ENCODE measurements at regions not wholly inside any gene's neighbourhood (a gene's known extent, or its start where the extent isn't known, plus 50 kb on each side); places are given as distances from the start of the nearest gene placed in this dataset.

DNA sequence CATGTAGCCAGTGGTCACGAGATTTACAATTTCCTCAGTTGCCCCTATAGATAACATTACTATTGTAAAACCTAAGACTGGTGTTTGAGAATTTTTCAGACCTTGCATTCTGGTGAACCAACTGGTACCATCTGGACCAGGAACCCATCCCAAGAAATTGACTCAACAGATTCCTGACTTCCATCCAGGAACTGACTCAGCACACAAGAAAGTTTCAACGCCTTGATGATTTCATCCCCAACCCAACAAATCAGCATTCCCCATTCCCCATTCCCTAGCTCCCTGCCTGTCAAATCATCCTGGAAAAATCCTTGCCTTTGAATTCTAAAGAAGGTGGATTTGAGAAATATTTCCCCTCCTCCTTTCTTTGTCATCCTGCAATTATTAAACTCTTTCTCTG, 529.8 kb upstream of the PRMT6 start:
- TF ChIP-seq SIN3A (IDR thresholded peaks at IDR 0.05; ENCODE audit: borderline replicate concordance, insufficient read depth, low read depth, low read length) (no peak), TCF7L2 (IDR thresholded peaks at IDR 0.05; ENCODE audit: low read depth, low read length) (no peak), POLR2AphosphoS5 (IDR thresholded peaks at IDR 0.05; ENCODE audit: low read depth, low read length) (no peak)
- TF ChIP-seq, protein P1, sequence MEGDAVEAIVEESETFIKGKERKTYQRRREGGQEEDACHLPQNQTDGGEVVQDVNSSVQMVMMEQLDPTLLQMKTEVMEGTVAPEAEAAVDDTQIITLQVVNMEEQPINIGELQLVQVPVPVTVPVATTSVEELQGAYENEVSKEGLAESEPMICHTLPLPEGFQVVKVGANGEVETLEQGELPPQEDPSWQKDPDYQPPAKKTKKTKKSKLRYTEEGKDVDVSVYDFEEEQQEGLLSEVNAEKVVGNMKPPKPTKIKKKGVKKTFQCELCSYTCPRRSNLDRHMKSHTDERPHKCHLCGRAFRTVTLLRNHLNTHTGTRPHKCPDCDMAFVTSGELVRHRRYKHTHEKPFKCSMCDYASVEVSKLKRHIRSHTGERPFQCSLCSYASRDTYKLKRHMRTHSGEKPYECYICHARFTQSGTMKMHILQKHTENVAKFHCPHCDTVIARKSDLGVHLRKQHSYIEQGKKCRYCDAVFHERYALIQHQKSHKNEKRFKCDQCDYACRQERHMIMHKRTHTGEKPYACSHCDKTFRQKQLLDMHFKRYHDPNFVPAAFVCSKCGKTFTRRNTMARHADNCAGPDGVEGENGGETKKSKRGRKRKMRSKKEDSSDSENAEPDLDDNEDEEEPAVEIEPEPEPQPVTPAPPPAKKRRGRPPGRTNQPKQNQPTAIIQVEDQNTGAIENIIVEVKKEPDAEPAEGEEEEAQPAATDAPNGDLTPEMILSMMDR (IDR thresholded peaks at IDR 0.05), result no peak
- TF ChIP-seq, protein P2, sequence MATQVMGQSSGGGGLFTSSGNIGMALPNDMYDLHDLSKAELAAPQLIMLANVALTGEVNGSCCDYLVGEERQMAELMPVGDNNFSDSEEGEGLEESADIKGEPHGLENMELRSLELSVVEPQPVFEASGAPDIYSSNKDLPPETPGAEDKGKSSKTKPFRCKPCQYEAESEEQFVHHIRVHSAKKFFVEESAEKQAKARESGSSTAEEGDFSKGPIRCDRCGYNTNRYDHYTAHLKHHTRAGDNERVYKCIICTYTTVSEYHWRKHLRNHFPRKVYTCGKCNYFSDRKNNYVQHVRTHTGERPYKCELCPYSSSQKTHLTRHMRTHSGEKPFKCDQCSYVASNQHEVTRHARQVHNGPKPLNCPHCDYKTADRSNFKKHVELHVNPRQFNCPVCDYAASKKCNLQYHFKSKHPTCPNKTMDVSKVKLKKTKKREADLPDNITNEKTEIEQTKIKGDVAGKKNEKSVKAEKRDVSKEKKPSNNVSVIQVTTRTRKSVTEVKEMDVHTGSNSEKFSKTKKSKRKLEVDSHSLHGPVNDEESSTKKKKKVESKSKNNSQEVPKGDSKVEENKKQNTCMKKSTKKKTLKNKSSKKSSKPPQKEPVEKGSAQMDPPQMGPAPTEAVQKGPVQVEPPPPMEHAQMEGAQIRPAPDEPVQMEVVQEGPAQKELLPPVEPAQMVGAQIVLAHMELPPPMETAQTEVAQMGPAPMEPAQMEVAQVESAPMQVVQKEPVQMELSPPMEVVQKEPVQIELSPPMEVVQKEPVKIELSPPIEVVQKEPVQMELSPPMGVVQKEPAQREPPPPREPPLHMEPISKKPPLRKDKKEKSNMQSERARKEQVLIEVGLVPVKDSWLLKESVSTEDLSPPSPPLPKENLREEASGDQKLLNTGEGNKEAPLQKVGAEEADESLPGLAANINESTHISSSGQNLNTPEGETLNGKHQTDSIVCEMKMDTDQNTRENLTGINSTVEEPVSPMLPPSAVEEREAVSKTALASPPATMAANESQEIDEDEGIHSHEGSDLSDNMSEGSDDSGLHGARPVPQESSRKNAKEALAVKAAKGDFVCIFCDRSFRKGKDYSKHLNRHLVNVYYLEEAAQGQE (IDR thresholded peaks at IDR 0.05; ENCODE audit: insufficient read depth in 1 of 2, low read depth in 2 of 2, low read length in 1 of 2), result no peak

Data from Panc1 (cell line).